ENCODE measurements at regions not wholly inside any gene's neighbourhood (a gene's known extent, or its start where the extent isn't known, plus 50 kb on each side); places are given as distances from the start of the nearest gene placed in this dataset.
"Not testable (repeated sequence)": the region's sequence is repeated elsewhere in the genome, so short reads cannot be mapped to it uniquely, and the experiment has no call there.

DNA sequence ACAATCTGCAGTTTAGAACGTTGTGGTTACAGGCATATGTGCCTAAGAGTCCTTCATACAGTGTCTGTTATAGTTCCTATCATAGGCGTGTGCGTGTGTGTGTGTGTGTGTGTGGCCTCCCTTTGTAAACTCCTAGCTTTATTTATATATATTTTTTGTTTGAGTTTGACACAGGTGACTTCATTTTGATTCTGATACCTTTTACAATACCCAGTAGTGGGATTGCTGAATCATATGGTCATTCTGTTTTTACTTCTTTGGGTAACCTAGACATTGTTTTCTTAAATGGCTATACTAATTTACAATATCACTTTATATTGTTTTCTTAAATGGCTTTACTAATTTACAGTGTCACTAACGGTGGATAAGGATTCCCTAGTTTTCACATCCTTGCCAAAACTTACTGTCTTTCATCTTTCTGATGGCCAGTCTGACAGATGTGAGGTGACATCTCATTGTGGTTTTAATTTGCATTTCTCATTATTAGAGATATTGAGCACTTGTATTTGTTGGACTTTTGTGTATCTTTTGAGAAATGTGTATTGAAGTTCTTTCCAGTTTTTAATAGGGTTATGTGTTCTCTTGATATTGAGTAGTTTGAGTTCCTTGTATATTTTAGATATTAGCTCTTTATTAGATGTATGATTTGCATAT is 211.1 kb upstream of the NUDT6 start:
- DNase-seq (ENCODE audit: extremely low read depth in 1 of 2, low read depth in 1 of 2): no peak

DNA sequence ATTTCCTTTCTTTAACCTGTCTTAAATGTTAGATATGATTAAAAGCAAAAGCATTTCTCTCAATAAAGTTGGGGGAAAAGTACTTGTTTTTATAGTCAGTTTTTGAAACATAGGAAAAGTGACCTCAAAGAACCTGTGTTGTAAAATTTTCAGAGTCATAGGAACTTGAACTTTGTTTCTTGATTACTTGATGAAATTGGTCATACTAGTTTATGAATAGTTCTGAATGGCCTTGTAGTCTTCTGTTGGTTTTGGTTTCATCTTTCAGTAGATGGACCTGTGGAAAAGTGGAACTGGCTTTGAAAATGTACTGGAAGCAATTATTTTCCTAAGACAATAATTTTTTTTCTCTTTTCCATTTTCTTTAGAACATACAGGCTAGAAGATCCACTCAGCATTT is 222.2 kb upstream of the NUDT6 start:
- no peak for DNase-seq (ENCODE audit: extremely low read depth in 1 of 2, low read depth in 1 of 2)

DNA sequence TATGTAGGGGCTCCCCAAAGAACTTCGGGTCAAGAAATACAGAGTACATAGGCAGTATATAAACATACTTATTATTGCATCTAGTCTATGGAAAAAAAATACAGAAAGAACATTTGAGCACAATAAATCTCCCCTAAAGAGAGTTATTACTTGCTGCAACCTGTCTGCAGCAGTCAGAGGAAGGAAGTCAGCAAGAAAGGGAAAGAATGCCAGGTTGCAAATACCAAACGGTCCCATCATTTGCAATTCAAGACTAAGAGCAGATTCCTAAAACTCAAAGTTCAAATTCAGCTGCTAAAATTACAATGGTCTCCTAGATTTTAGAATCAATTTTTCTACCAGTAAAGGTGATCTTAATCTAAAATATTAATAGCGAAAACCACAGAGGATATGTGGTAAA is 236.2 kb upstream of the NUDT6 start:
- DNase-seq (ENCODE audit: extremely low read depth in 1 of 2, low read depth in 1 of 2): no peak

DNA sequence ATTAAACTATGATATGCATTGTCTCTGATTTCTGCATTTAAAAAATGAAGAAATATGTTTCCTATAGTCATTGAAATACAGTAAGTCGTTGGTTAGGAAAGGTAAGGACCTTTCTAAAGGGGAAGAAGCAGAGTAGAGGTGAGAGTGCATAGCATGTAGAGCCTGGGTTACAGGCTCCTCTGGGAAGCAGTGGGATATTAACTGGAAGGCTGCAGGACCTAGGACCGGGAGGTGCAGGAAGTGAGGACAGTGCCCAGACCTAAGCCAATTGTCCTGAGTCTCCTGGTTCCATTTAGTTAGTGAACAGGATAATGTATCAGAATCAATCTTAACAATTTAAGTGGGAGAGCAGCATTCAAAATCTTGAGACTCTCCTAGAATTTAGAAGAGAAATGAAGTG is 237.1 kb upstream of the NUDT6 start:
- DNase-seq (ENCODE audit: extremely low read depth in 1 of 2, low read depth in 1 of 2): no peak

DNA sequence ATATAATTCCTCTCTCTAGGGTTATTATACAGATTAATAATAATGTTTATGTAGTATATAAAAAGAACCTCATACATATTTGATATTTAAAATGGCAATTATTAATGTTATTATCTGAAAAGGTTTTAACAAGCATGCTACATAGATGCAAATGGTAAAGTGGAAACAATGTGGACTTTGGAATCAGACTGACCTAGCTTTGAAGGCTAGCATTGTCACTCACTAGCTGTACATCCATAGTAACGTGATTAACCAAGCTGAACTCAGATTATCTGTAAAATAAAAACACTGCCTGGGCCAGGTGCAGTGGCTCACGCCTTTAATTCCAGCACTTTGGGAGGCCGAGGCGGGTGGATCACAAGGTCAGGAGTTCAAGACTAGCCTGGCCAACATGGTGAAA is 233.7 kb upstream of the SPRY1 start:
- no peak for DNase-seq (ENCODE audit: extremely low read depth in 1 of 2, low read depth in 1 of 2)

DNA sequence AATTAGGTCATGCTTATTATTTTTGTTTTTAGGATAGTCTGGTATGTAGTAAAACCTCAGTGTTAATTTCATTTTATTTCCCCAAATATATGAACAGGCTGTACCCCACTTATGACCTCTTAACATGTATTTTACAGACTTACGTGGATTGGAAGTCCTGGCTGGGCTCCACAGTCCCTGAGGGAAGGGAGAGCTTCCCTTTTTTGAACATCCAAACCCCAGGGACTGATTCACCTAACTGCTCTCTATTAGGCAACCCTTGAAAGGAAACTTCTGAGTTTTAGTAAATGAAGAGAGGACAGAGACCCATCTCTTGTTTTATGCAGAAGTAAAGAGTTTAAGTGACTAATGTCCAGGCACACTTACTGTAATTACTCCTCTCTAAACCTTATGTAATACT is 233.1 kb upstream of the SPRY1 start:
- no peak for DNase-seq (ENCODE audit: extremely low read depth in 1 of 2, low read depth in 1 of 2)

DNA sequence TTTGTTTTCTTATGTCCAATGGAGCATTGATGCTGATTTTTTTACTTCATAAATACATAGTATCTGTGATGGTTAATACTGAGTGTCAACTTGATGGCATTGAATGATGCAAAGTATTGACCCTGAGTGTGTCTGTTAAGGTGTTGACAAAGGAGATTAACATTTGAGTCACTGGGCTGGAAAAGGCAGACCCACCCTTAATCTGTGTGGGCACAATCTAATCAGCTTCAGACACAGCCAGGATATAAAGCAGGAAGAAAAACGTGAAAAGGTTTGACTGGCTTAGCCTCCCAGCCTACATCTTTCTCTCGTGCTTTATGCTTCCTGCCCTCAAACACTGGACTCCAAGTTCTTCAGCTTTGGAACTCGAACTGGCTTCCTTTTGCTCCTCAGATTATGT is 230.6 kb upstream of the SPRY1 start:
- no peak for DNase-seq (ENCODE audit: extremely low read depth in 1 of 2, low read depth in 1 of 2)

DNA sequence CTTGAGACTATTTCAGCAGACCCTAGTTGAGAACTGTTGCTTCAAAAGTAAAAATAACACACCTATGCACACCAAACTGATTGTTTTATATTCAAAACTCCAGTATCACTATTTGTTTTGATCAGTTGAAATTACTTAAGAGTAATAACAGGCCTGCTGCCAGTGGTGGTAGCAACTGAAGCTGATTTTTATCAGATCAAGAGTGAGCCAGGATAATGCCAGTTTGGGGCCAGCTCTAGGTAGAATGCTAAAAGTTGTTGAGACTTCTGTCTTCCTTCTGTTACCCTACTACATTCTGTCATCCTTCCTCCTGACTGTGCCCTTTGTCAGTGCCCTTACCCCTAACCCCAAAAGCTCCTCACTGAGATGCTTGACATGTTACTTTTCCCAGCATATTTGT is 228.7 kb upstream of the SPRY1 start:
- no peak for DNase-seq (ENCODE audit: extremely low read depth in 1 of 2, low read depth in 1 of 2)

DNA sequence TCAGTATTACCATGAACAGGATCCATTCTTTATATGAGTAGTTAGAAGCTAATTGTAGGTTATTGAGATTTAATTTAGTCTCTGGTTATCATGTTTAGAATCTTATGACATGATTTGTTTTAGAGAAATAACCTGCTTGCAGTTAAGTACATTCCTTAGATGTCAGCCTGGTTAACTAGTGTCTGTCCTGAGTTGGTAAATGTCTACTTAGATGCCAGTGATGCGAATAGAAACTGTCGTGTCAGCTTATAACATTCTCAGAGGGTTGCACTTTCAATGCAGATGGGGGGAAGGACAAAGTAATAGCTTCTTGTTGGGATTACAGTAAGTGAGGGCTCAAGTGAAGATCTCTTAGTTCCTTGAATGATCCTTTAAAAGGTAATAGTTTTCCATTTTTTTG is 227.8 kb upstream of the SPRY1 start:
- DNase-seq (ENCODE audit: extremely low read depth in 1 of 2, low read depth in 1 of 2): no peak

DNA sequence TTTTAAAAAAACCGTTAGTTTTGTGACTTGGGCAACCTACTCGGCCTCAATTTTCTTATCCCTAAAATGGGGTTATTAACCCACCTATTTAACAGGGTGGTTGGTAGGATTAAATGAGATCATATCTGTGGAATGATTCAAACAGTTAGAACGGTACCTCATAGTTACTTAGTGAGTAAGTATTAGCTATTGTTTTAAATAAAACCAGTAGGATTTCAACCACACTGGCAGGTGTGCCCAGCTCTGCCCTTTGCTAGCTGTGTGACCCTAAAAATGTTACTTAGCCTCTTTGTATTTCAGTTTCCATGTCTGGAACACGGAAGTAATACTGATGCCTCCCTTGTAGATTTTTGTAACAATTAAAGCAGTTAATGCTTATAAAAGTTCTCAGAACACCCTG is 225.8 kb upstream of the SPRY1 start:
- DNase-seq (ENCODE audit: extremely low read depth in 1 of 2, low read depth in 1 of 2): no peak

DNA sequence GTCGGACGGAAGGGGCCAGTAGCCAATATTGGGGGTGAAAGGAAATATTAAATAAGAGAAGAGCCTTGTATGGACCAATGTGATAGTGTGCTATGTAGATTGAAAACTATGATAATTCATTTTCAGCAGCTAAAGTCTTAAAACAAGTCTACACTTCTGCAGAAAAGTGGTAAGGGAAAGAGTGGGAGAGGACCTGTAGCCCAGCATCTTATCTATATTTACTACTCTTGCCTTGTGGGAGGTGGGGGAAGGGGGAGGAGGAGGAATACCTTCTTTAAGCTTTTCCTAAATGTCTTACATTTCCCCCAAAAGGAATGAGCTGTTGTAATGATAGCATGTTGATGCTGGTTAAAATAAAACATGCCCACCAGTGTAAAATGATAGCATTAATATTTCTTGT is 220.0 kb upstream of the SPRY1 start:
- no peak for DNase-seq (ENCODE audit: extremely low read depth in 1 of 2, low read depth in 1 of 2)

DNA sequence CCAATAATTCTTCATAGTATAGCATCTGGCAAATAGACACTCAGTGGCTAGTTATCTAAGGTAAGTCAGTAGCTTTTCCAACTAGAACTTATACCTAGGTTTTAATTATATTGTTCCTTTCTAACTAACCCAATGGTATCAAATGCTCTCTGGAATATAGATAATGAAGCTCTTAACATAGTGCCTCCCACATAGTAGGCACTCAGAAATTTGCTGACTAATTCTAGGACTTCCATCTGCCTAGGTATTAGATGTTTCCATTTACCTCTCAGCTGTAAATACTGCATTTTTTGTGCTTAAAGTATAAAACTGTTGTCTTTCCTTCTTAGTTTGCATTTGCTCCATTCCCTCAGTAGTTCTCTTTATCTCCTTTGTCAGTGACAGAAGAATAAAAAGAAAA is 214.3 kb upstream of the SPRY1 start:
- no peak for DNase-seq (ENCODE audit: extremely low read depth in 1 of 2, low read depth in 1 of 2)

DNA sequence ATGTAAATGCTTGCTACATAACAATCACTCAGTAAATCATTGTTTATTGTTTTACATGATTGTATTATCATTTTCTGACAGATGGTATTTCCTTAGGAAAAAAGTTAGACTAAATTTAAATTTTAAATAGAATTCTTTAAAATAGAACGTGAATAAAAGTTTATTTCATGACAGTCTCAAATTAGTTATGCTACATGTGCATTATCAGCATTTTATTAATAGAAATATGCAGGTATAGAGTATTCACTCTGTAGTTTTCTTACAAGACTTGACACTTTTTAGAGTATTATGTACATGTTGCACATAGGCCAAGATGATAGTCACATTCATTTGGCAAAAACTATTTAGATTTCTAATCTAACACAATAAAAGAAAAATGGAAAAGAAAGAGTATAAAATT is 213.3 kb upstream of the SPRY1 start:
- DNase-seq (ENCODE audit: extremely low read depth in 1 of 2, low read depth in 1 of 2): no peak

DNA sequence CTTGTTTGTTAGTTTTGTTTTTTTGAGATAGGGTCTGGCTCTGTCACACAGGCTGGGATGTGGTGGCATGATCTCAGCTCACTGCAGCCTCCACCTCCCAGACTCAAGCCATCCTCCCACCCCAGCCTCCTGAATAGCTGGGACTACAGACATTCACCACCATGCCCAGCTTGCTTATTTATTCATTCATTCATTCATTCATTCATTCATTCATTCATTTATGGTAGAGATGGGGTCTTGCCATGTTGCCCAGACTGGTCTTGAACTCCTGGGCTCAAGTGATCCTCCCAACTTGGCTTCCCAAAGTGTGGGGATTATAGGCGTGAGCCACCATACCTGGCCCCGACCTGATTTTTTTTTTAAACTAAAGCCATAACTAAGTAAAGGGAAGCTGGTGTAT is 212.8 kb upstream of the SPRY1 start:
- not testable (repeated sequence) for DNase-seq (ENCODE audit: extremely low read depth in 1 of 2, low read depth in 1 of 2)

DNA sequence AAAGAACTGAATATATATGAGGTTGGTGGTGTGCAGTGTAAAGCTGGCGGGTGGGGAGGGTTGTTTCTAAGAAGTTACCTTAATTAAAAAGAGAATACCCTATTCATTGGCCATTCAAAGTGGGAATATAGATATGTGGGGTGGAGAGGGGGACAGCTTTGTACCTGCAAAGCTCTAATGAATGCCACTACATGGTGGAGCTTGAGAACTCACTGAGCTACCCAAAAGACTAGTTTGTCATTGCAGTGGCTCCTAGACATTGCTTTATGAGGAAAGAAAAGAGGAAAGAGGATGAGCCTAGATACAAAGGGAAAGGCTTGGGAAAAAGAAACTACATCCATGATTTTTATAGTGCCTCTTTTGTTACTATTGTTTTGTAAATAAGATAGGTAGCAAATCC is 209.9 kb upstream of the SPRY1 start:
- DNase-seq (ENCODE audit: extremely low read depth in 1 of 2, low read depth in 1 of 2): no peak

DNA sequence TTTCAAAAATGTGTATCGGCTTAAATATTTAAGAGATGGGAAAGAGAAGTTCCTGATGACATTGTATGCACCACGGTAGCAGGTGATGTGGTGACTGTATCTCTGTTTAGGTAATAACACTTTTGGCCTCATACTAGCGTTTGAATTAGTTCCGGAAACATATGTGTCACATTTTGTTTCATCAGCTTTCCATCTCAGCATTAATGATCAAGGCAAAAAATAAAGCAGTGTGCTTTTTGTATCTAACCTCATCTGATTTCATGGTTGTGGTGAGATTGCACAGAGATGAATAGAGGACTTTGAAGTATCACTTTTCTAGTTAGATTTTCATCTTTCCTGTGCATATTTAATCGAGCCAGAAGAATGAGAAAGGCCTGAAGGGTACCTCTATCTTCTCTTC is 206.4 kb upstream of the SPRY1 start:
- DNase-seq (ENCODE audit: extremely low read depth in 1 of 2, low read depth in 1 of 2): no peak

DNA sequence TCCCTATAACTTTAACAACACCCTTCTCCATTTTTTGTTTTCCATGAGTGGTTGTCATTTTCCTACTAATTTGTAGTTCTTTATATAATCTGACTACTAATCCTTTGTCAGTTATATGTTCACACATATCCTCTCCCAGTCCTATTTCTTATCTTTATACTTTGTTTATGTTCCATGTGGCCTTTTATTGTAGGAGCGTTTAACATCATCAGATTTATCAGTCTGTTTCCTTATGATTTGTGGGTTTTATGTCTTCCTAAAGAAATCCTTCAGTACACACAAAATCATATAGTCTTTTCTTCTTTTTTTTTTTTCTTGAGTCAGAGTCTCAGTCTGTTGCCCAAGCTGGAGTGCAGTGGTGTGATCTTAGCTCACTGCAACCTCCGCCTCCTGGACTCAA is 204.9 kb upstream of the SPRY1 start:
- no peak for DNase-seq (ENCODE audit: extremely low read depth in 1 of 2, low read depth in 1 of 2)

DNA sequence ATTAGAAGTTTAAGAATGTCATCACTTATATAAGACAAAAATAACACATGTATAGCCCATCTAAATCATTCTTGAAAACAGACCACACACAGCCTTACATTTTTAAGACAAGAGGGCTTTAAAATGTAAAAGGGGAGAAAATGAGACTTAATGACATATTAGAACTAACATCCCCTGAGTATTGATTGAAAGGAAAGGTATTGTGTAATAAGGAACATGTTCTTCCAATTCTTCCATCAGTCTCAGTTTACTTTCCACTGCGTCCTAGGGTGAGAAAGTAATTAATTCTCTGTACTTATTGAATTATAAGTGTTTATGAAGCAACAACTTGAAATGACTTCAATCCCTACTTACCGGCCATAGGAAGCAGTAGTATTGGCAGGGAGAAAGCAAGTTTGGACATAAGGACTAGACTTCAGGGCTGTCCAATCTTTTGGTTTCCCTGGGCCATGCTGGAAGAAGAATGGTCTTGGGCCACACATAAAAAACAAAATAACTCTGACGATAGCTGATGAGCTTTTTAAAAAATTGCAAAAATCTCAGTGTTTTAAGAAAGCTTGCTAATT is 202.7 kb upstream of the SPRY1 start:
- no peak for DNase-seq (ENCODE audit: extremely low read depth in 1 of 2, low read depth in 1 of 2)

DNA sequence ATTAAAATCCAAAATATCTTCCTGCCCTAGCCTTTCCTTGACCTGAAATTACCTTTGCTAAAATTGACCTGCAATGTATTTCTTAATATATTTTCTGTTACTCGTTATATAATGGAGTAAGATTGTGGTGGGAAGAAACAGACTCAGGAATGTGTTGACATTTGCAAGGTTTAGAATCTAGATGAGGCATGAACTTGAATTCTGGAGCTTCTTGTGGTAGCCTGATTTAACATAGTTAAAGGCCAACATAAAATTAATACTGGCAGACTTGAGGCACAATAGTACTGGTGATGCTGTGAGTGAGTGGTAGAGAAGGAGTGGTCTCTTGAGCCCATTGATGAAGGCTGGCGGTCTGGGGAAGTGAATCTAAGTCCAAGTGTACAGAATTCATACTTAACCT is 197.9 kb upstream of the SPRY1 start:
- no peak for DNase-seq (ENCODE audit: extremely low read depth in 1 of 2, low read depth in 1 of 2)

DNA sequence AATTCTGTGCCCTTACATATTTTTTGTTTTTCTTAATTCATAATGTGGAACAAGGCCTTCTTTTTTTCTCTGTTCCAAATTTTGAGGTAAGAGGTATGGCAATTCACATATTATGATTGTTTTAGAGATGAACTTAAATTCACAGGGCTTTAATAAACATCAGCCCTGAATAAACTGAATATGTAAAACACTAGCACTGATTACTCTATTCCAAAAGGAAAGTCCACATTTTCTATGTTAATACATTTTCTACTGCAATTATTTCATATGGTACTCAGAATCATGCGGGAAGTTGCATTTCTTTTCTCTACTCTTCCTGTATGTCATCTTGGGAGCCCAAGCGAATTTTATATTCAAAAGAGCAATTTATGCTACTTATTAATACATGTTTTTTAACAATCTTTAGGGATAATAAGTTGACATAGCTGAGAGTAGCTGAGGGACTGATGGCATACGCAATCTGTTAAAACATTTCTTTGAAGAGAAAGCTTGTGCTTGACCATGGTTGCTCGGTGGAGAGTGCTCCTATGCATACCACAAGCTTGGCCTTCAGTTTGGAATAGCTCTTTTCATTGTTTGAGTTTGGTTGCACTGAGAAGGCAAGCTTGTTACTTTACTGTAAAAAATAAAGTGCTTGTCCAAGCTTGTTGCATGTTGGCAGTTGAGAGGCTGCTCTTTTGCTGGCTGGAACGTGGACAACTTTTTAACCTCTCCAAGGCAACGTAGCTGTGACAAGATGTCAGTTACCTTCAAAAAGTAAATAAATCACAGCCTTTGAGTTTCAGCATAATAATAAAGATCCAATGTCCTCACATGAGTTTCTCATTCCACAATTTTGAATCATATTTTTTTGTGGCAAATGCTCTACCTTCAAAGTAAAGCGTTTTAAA is 196.3 kb upstream of the SPRY1 start:
- no peak for DNase-seq (ENCODE audit: extremely low read depth in 1 of 2, low read depth in 1 of 2)

DNA sequence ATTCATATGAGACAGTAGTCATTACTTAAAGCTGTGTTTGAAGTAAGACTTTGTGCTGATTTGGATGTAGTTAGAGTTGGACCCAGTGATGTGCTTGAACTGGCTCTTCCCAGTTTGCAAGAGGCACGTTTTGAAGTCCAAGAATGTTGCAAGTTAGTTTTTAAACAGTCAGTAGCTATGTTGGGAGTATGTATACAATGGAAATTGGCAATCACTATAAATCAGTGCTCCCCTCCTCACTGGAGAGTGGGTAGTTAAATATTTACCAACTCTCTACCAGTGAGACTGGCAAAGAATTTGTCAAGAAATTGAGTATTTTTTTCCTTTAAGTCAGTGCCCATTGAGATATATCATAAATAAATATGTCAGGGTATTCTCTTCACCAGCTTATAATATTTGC is 191.9 kb upstream of the SPRY1 start:
- DNase-seq (ENCODE audit: extremely low read depth in 1 of 2, low read depth in 1 of 2): no peak

DNA sequence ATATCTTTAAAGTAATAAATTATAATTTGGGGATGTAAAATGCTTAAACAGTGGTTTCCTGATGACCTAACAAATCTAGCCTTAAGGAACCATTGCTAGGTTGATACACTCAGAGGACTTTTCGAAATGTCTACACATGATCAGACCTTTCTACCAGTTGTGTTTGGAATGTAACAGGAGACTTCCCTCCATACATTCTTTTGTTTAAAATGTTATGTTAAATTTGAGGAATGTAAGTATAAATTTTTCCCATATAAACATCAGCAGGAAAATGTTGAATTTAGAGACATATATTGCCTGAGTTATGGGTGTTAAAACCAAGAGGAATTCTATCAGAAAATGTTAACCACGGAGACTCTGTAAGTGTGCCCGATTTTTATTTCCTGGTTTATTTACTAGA is 190.6 kb upstream of the SPRY1 start:
- DNase-seq (ENCODE audit: extremely low read depth in 1 of 2, low read depth in 1 of 2): no peak

All from stimulated activated CD8-positive, alpha-beta memory T cell treated with anti-CD3 and anti-CD28 coated beads, Interleukin-7, amount 100 ng/mL, for 48 hours (primary cell).